Upper lobe of right lung (tissue), 1 donor: ENCODE measurements at regions not wholly inside any gene's neighbourhood (a gene's known extent, or its start where the extent isn't known, plus 50 kb on each side); places are given as distances from the start of the nearest gene placed in this dataset.

Experiments used
- ATAC-seq: fragments of 200-7000 bp; cut with Tn5 transposase; one replicate; pipeline ENCODE4 v1.9.1; 2020; ENCODE audit warnings: mild to moderate bottlenecking, moderate library complexity
- DNase-seq: peaks from one replicate; pipeline ENCODE4 v3.0.0-alpha.2; 2020
- H3K27ac ChIP-seq: fragments of 200-600 bp; one replicate; pipeline ENCODE4 v1.8.0; 2022
- H3K27me3 ChIP-seq: fragments of 200-600 bp; one replicate; pipeline ENCODE4 v1.8.0; 2022; ENCODE audit warnings: mild to moderate bottlenecking
- H3K36me3 ChIP-seq: fragments of 200-600 bp; one replicate; pipeline ENCODE4 v1.8.0; 2022
- H3K4me1 ChIP-seq: fragments of 200-600 bp; one replicate; pipeline ENCODE4 v1.8.0; 2022
- H3K4me3 ChIP-seq: fragments of 200-600 bp; one replicate; pipeline ENCODE4 v1.8.0; 2022; ENCODE audit warnings: mild to moderate bottlenecking
- H3K9me3 ChIP-seq: fragments of 200-600 bp; one replicate; pipeline ENCODE4 v1.8.0; 2022
- intact Hi-C: fragments of 100-400 bp; cut with DNase I; formaldehyde crosslinking; loops from one replicate; pipeline ENCODE4 v1.11.0; 2022
- TF ChIP-seq, protein P1 (sequence below): fragments of 200-600 bp; IDR thresholded peaks from one replicate; pipeline ENCODE4 v1.8.0; 2022; ENCODE audit warnings: antibody characterized with exemption
- donor health status: DM: no; HTN: yes; CAD: no; lungs with severe emphysema.

DNA sequence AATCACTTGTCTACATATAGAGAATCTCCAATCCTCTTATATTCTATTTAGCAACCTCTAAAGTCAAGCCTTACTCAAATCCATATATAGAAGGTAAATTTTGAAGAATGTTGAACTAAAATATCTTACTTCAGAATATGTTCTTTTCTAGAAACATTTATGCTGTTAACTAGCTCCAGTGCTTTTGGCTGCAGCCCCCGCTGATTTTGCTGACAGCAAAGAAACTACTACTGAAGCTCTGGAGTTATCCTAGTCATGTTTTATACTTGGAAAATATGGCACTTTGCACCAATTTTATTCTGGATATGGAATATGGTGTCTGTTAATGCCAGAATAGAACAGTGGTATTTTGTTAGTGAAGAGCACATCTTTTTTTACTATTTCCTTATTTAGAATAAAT is 212.4 kb upstream of the FSIP2 start:
- no peaks in the 10 kb centered on the region for H3K4me1 ChIP-seq

GRCh38 chr2:185531721-185532120 is 206.9 kb upstream of the FSIP2 start:
- H3K27ac ChIP-seq: no peak overlapping the region
- H3K36me3 ChIP-seq: no peaks in the 10 kb centered on the region
- DNase-seq (no peak), ATAC-seq (no peak)
- H3K9me3 ChIP-seq: no peaks in the 10 kb centered on the region
- no peaks in the 10 kb centered on the region for H3K27me3 ChIP-seq
- H3K4me1 ChIP-seq: no peaks in the 10 kb centered on the region
- TF ChIP-seq, protein P1, sequence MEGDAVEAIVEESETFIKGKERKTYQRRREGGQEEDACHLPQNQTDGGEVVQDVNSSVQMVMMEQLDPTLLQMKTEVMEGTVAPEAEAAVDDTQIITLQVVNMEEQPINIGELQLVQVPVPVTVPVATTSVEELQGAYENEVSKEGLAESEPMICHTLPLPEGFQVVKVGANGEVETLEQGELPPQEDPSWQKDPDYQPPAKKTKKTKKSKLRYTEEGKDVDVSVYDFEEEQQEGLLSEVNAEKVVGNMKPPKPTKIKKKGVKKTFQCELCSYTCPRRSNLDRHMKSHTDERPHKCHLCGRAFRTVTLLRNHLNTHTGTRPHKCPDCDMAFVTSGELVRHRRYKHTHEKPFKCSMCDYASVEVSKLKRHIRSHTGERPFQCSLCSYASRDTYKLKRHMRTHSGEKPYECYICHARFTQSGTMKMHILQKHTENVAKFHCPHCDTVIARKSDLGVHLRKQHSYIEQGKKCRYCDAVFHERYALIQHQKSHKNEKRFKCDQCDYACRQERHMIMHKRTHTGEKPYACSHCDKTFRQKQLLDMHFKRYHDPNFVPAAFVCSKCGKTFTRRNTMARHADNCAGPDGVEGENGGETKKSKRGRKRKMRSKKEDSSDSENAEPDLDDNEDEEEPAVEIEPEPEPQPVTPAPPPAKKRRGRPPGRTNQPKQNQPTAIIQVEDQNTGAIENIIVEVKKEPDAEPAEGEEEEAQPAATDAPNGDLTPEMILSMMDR: no peak
- intact Hi-C loops: no loop called here
- H3K4me3 ChIP-seq: no peak overlapping the region

More for the DNA sequence above, 212.4 kb upstream of the FSIP2 start:
- no peak for ATAC-seq
- intact Hi-C loops: no loop called here
- Histone ChIP-seq H3K36me3 (no peaks in the 10 kb centered on the region), H3K9me3 (no peaks in the 10 kb centered on the region), H3K27me3 (no peaks in the 10 kb centered on the region), H3K4me3 (no peak overlapping the region), H3K27ac (no peak overlapping the region)
- TF ChIP-seq, protein P1: no peak
- no peak for DNase-seq

DNA sequence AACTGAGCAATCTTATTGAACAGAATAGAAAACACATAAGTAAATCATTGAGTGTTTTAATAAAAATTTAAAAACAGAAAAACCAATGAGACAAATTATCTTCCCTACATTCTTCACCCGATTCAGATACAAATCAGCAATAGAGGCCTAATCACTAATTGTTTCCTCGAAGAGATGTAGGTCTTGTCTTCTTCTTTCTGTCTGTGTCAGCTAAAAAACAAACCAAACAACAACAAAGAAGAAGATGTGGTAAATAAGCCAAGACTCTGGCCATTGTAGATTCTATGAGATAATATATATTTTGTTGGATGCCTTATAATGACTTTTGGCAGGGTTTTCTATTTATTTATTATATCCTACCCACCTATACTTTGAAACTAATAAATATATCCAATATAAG is 200.9 kb upstream of the FSIP2 start:
- Histone ChIP-seq H3K36me3 (no peaks in the 10 kb centered on the region), H3K27me3 (no peaks in the 10 kb centered on the region), H3K4me1 (no peaks in the 10 kb centered on the region), H3K4me3 (no peak overlapping the region), H3K9me3 (no peaks in the 10 kb centered on the region), H3K27ac (no peak overlapping the region)
- no peak for ATAC-seq
- TF ChIP-seq, protein P1: no peak
- no peak for DNase-seq
- intact Hi-C loops: no loop called here

DNA sequence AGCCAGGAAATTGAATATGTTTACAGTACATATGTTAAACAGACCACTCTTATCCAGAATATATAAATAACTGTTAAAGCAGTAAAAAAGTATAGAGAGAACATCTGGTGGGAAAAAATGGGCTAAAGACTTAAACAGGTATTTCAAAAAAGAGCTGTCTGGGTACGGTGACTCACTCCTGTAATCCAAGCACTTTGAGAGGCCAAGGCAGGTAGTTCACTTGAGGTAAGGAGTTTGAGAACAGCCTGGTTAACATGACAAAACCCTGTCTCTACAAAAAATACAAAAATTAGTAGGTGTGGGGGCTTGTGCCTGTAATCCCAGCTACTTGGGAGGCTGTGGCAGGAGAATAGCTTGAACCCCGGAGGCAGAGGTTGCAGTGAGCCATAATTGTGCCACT is 171.4 kb upstream of the FSIP2 start:
- no peaks in the 10 kb centered on the region for H3K9me3 ChIP-seq
- TF ChIP-seq, protein P1: no peak
- DNase-seq (no peak), ATAC-seq (no peak)
- no peak overlapping the region for H3K27ac ChIP-seq
- no peaks in the 10 kb centered on the region for H3K4me1 ChIP-seq
- no peak overlapping the region for H3K4me3 ChIP-seq
- intact Hi-C loops: no loop called here
- H3K27me3 ChIP-seq: no peaks in the 10 kb centered on the region
- no peaks in the 10 kb centered on the region for H3K36me3 ChIP-seq

DNA sequence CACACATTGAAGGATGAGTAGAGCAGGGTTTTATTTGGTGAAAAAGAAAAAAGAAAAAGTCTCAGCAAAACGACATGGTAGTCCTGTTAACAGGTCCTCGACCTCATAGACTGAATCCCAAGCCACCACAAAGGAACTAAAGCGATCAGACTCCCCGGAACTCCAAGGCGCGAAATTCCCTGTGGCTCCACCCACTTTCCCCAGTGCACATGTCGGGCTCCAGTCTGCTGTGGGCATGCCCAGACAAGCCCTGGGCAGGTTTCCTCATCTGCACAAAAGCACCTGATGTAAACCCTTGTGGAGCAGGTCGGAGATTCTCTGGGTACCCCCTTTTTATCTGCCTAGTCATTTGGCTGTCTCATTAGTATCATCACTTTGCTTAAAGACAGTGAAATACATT is 170.7 kb upstream of the FSIP2 start:
- TF ChIP-seq, protein P1: no peak
- Histone ChIP-seq H3K36me3 (no peaks in the 10 kb centered on the region), H3K27ac (no peak overlapping the region), H3K9me3 (no peaks in the 10 kb centered on the region), H3K4me3 (no peak overlapping the region), H3K4me1 (no peaks in the 10 kb centered on the region), H3K27me3 (no peaks in the 10 kb centered on the region)
- ATAC-seq (no peak), DNase-seq (no peak)
- intact Hi-C loops: no loop called here

DNA sequence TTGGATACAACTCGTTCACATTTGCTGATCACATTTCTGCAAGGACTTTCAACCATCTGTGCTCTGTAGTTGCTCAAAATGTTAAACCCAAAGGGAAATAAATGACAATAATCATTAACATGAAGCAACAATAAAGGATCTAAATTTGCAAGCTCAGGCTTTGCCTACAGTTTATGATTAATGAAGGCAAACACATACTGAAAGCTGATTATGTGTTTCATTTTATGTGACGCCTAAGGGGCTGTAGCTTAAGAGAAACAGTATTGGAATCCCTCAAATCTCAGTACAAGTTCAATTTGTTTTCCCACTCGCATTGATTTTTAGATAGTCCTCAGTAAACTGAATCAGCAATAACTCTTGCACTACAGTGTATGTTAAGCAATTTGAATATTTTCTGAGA is 160.3 kb upstream of the FSIP2 start:
- intact Hi-C loops: no loop called here

More for the DNA sequence above, 160.3 kb upstream of the FSIP2 start:
- Histone ChIP-seq H3K27me3 (no peaks in the 10 kb centered on the region), H3K9me3 (no peaks in the 10 kb centered on the region), H3K36me3 (no peaks in the 10 kb centered on the region), H3K27ac (no peak overlapping the region), H3K4me1 (no peaks in the 10 kb centered on the region), H3K4me3 (no peak overlapping the region)
- TF ChIP-seq, protein P1: no peak
- ATAC-seq (no peak), DNase-seq (no peak)
